H9 (cell line): ENCODE measurements at regions not wholly inside any gene's neighbourhood (a gene's known extent, or its start where the extent isn't known, plus 50 kb on each side); places are given as distances from the start of the nearest gene placed in this dataset.

ENCODE experiments used
- DNase-seq: peaks from one replicate; pipeline ENCODE4 v3.0.0-alpha.2; 2017
- H2AFZ ChIP-seq: one replicate; pipeline ENCODE4 v1.6.1; 2013; ENCODE audit warnings: mild to moderate bottlenecking, low read length, control low read depth, moderate library complexity
- H2AK5ac ChIP-seq: 2 replicates; pipeline ENCODE4 v1.6.1; 2013; ENCODE audit warnings: low read length, control low read depth, mixed read lengths; ENCODE audit not compliant: insufficient read length
- H2BK120ac ChIP-seq: one replicate; pipeline ENCODE4 v1.6.1; 2013; ENCODE audit warnings: low read depth, mild to moderate bottlenecking, low read length, control low read depth, inconsistent platforms; ENCODE audit not compliant: poor library complexity, severe bottlenecking
- H2BK12ac ChIP-seq: 2 replicates; pipeline ENCODE4 v1.6.1; 2013; ENCODE audit warnings: low read length, control low read depth, mixed read lengths, low read depth; ENCODE audit not compliant: insufficient read length
- H2BK15ac ChIP-seq: 2 replicates; pipeline ENCODE4 v1.6.1; 2013; ENCODE audit warnings: low read depth, low read length, control low read depth
- H2BK20ac ChIP-seq: one replicate; pipeline ENCODE4 v1.6.1; 2013; ENCODE audit warnings: low read depth, mild to moderate bottlenecking, low read length, control low read depth, inconsistent platforms; ENCODE audit not compliant: poor library complexity, severe bottlenecking
- H2BK5ac ChIP-seq: 2 replicates; pipeline ENCODE4 v1.6.1; 2013; ENCODE audit warnings: low read length, control low read depth, mixed read lengths; ENCODE audit not compliant: insufficient read length
- H3K14ac ChIP-seq: 2 replicates; pipeline ENCODE4 v1.6.1; 2013; ENCODE audit warnings: low read length, control low read depth; ENCODE audit not compliant: insufficient read depth
- H3K18ac ChIP-seq: 2 replicates; pipeline ENCODE4 v1.6.1; 2013; ENCODE audit warnings: low read depth, mild to moderate bottlenecking, mixed read lengths, low read length, control low read depth; ENCODE audit not compliant: insufficient read length
- H3K23ac ChIP-seq: 2 replicates; pipeline ENCODE4 v1.6.1; 2013; ENCODE audit warnings: low read length, control low read depth, mixed read lengths, low read depth; ENCODE audit not compliant: insufficient read length
- H3K23me2 ChIP-seq: 2 replicates; pipeline ENCODE4 v1.6.1; 2013; ENCODE audit warnings: low read depth, mild to moderate bottlenecking, mixed read lengths, low read length, control low read depth; ENCODE audit not compliant: insufficient read length, poor library complexity, severe bottlenecking
- H3K27ac ChIP-seq: 2 replicates; pipeline ENCODE4 v1.5.1; 2013; ENCODE audit warnings: low read length, control low read depth, mixed read lengths, low read depth; ENCODE audit not compliant: insufficient read length
- H3K27me3 ChIP-seq: 2 replicates; pipeline ENCODE4 v1.6.1; 2013; ENCODE audit warnings: low read length, control low read depth, inconsistent platforms; ENCODE audit not compliant: insufficient read depth
- H3K4ac ChIP-seq: 2 replicates; pipeline ENCODE4 v1.6.1; 2013; ENCODE audit warnings: low read depth, mild to moderate bottlenecking, control low read depth, inconsistent platforms, low read length, moderate library complexity
- H3K4me1 ChIP-seq: 2 replicates; pipeline ENCODE4 v1.6.1; 2013; ENCODE audit warnings: low read length, control low read depth, inconsistent platforms; ENCODE audit not compliant: insufficient read depth
- H3K4me2 ChIP-seq: 2 replicates; pipeline ENCODE4 v1.6.1; 2013; ENCODE audit warnings: low read length, control low read depth, mixed read lengths; ENCODE audit not compliant: insufficient read length, insufficient read depth
- H3K56ac ChIP-seq: 2 replicates; pipeline ENCODE4 v1.6.1; 2013; ENCODE audit warnings: low read depth, mild to moderate bottlenecking, mixed read lengths, low read length, control low read depth; ENCODE audit not compliant: insufficient read length
- H3K79me1 ChIP-seq: 2 replicates; pipeline ENCODE4 v1.6.1; 2013; ENCODE audit warnings: low read depth, mild to moderate bottlenecking, moderate library complexity, low read length, control low read depth, inconsistent platforms; ENCODE audit not compliant: insufficient read depth, poor library complexity, severe bottlenecking
- H3K79me2 ChIP-seq: 2 replicates; pipeline ENCODE4 v1.6.1; 2013; ENCODE audit warnings: low read length, control low read depth, inconsistent platforms; ENCODE audit not compliant: insufficient read depth
- H3K9ac ChIP-seq: 2 replicates; pipeline ENCODE4 v1.6.1; 2013; ENCODE audit warnings: low read length, control low read depth, mixed read lengths; ENCODE audit not compliant: insufficient read length; ENCODE audit errors: extremely low read depth
- H3K9me3 ChIP-seq: one replicate; pipeline ENCODE4 v1.6.1; 2013; ENCODE audit warnings: low read depth, low read length, inconsistent platforms; ENCODE audit not compliant: control insufficient read depth
- H3T11ph ChIP-seq: one replicate; pipeline ENCODE4 v1.6.1; 2013; ENCODE audit warnings: mild to moderate bottlenecking, low read length, control low read depth, inconsistent platforms
- H4K20me1 ChIP-seq: one replicate; pipeline ENCODE4 v1.6.1; 2013; ENCODE audit not compliant: control insufficient read depth, insufficient read length, insufficient read depth
- H4K5ac ChIP-seq: 2 replicates; pipeline ENCODE4 v1.6.1; 2013; ENCODE audit warnings: low read depth, mild to moderate bottlenecking, mixed read lengths, low read length, control low read depth; ENCODE audit not compliant: insufficient read length
- H4K8ac ChIP-seq: replicated peaks from 2 replicates; pipeline ENCODE4 v1.6.1; 2013; ENCODE audit warnings: low read length, control low read depth, mixed read lengths, low read depth; ENCODE audit not compliant: insufficient read length
- H4K91ac ChIP-seq: 2 replicates; pipeline ENCODE4 v1.6.1; 2013; ENCODE audit warnings: low read depth, mild to moderate bottlenecking, moderate library complexity, mixed read lengths, low read length, control low read depth; ENCODE audit not compliant: insufficient read length
- H3K27ac Mint-ChIP-seq, 3 experiments: 2 replicates in 2 of 3; 3 replicates in 1 of 3; pipeline ENCODE4 v1.8.0; 2020 to 2021; ENCODE audit warnings: mixed read lengths in 3 of 3, mild to moderate bottlenecking in 1 of 3, moderate library complexity in 1 of 3
- H3K27me3 Mint-ChIP-seq: 2 replicates; pipeline ENCODE4 v1.8.0; 2021; ENCODE audit warnings: low read depth, mild to moderate bottlenecking, moderate library complexity, mixed read lengths
- H3K36me3 Mint-ChIP-seq, 3 experiments: 2 replicates in 2 of 3; 3 replicates in 1 of 3; pipeline ENCODE4 v1.8.0; 2020 to 2021; ENCODE audit warnings: low read depth in 3 of 3, mixed read lengths in 3 of 3; ENCODE audit not compliant: insufficient read depth in 1 of 3
- H3K4me1 Mint-ChIP-seq, 2 experiments: 2 replicates each; pipeline ENCODE4 v1.8.0; 2020; ENCODE audit warnings: mixed read lengths in 2 of 2
- H3K4me3 Mint-ChIP-seq, 2 experiments: 2 replicates in 1 of 2; 3 replicates in 1 of 2; pipeline ENCODE4 v1.8.0; 2020 to 2021; ENCODE audit warnings: mild to moderate bottlenecking in 2 of 2, mixed read lengths in 2 of 2, moderate library complexity in 1 of 2
- H3K9me3 Mint-ChIP-seq, 2 experiments: 2 replicates in 1 of 2; 3 replicates in 1 of 2; pipeline ENCODE4 v1.8.0; 2020; ENCODE audit warnings: mild to moderate bottlenecking in 2 of 2, mixed read lengths in 2 of 2, moderate library complexity in 1 of 2
- WGBS: extraction: QIAGEN DNeasy Blood & Tissue Kit; methylation state at CpG from one replicate; pipeline ENCODE4 v1.1.7; 2013; ENCODE audit warnings: missing lambda C conversion rate, low lambda C conversion rate, mixed read lengths; ENCODE audit not compliant: insufficient read length; ENCODE audit errors: extremely low coverage; 5-methylcytosine and 5-hydroxymethylcytosine counted together
- TF ChIP-seq, protein P1 (sequence below): fragments of 200-600 bp; sonication (generic); conservative IDR thresholded peaks from 3 replicates; pipeline ENCODE4 v1.8.0; 2021; ENCODE audit warnings: antibody characterized with exemption, mild to moderate bottlenecking

DNA sequence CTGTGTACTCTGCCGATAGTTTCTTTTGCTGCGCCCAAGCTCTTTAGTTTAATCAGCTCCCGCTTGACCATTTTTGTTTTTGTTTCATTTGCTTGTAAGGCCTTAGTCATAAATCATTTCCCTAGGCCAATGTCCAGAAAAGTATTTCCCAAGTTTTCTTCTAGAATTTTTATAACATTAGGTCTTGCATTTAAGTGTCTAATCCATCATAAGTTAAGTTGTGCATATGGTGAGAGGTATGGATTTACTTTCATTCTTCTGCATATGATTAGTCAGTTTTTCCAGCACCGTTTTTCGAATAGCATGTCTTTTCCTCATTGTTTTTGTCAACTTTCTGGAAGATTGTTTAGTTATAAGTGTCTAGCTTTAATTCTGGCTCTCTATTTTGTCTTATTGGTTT is 484.8 kb upstream of the CNTNAP5 start:
- Histone ChIP-seq H3K23ac (no peak overlapping the region), H3K4me2 (no peak overlapping the region), H3K4ac (no peak overlapping the region), H3K23me2 (no peaks in the 10 kb centered on the region), H3K79me2 (no peaks in the 10 kb centered on the region), H2BK12ac (no peak overlapping the region), H3K14ac (no peak overlapping the region), H3K79me1 (no peaks in the 10 kb centered on the region), H3T11ph (no peak overlapping the region), H2AK5ac (no peak overlapping the region), H4K8ac (no peak overlapping the region), H4K91ac (no peak overlapping the region), H2BK20ac (no peak overlapping the region), H3K9ac (no peak overlapping the region), H2AFZ (no peak overlapping the region), H4K5ac (no peak overlapping the region), H4K20me1 (no peaks in the 10 kb centered on the region), H2BK15ac (no peak overlapping the region), H3K56ac (no peak overlapping the region), H3K27me3 (no peaks in the 10 kb centered on the region), H3K4me1 (no peaks in the 10 kb centered on the region), H3K27ac (no peak overlapping the region), H3K9me3 (no peaks in the 10 kb centered on the region), H2BK120ac (no peak overlapping the region), H3K18ac (no peak overlapping the region), H2BK5ac (no peak overlapping the region)
- peaks cover 0 to 10% (median 0%) of the 10 kb centered on the region in 3 experiments; a peak in 5 of 7 replicates for H3K36me3 Mint-ChIP-seq
- no peak for DNase-seq
- no peaks in the 10 kb centered on the region for H3K4me1 Mint-ChIP-seq
- H3K27me3 Mint-ChIP-seq: no peaks in the 10 kb centered on the region
- H3K9me3 Mint-ChIP-seq: peaks cover 13 to 16% of the 10 kb centered on the region in 2 experiments; a peak in 4 of 5 replicates
- no peak overlapping the region for H3K4me3 Mint-ChIP-seq
- WGBS: no CpG with 5 or more reads among the region's 5 CpGs
- H3K27ac Mint-ChIP-seq: no peak overlapping the region
- TF ChIP-seq, protein P1, sequence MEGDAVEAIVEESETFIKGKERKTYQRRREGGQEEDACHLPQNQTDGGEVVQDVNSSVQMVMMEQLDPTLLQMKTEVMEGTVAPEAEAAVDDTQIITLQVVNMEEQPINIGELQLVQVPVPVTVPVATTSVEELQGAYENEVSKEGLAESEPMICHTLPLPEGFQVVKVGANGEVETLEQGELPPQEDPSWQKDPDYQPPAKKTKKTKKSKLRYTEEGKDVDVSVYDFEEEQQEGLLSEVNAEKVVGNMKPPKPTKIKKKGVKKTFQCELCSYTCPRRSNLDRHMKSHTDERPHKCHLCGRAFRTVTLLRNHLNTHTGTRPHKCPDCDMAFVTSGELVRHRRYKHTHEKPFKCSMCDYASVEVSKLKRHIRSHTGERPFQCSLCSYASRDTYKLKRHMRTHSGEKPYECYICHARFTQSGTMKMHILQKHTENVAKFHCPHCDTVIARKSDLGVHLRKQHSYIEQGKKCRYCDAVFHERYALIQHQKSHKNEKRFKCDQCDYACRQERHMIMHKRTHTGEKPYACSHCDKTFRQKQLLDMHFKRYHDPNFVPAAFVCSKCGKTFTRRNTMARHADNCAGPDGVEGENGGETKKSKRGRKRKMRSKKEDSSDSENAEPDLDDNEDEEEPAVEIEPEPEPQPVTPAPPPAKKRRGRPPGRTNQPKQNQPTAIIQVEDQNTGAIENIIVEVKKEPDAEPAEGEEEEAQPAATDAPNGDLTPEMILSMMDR: no peak
